ENCODE measurements at regions not wholly inside any gene's neighbourhood (a gene's known extent, or its start where the extent isn't known, plus 50 kb on each side); places are given as distances from the start of the nearest gene placed in this dataset.
"Not testable (repeated sequence)": the region's sequence is repeated elsewhere in the genome, so short reads cannot be mapped to it uniquely, and the experiment has no call there.

- DNase-seq (ENCODE audit: low read depth, low spot score), result no peak
- in situ Hi-C loops (cut with HindIII; ENCODE audit: low pct_unique_long_range_greater_than_20kb, low sequenced_read_pairs), result no loop called here
These were observed 188.6 kb downstream of the NUFIP1 start for GRCh38 chr13:44800626-44801025.

GRCh38 chr13:44797685-44798084, 191.6 kb downstream of the NUFIP1 start:
- no peak for DNase-seq (ENCODE audit: low read depth, low spot score)
- in situ Hi-C loops (cut with HindIII; ENCODE audit: low pct_unique_long_range_greater_than_20kb, low sequenced_read_pairs), result no loop called here

GRCh38 chr13:44796597-44797490, 192.4 kb downstream of the NUFIP1 start:
- no peak for DNase-seq (ENCODE audit: low read depth, low spot score)

GRCh38 chr13:44796039-44796438, 193.2 kb downstream of the NUFIP1 start:
- DNase-seq (ENCODE audit: low read depth, low spot score); in situ Hi-C loops (cut with HindIII; ENCODE audit: low pct_unique_long_range_greater_than_20kb, low sequenced_read_pairs): not testable (repeated sequence)

More at GRCh38 chr13:44796597-44797490, 192.4 kb downstream of the NUFIP1 start:
- in situ Hi-C loops (cut with HindIII; ENCODE audit: low pct_unique_long_range_greater_than_20kb, low sequenced_read_pairs), result no loop called here

- DNase-seq (ENCODE audit: low read depth, low spot score), result no peak
- in situ Hi-C loops (cut with HindIII; ENCODE audit: low pct_unique_long_range_greater_than_20kb, low sequenced_read_pairs), result no loop called here
These were observed 194.1 kb downstream of the NUFIP1 start for GRCh38 chr13:44795176-44795575.

- in situ Hi-C loops (cut with HindIII; ENCODE audit: low pct_unique_long_range_greater_than_20kb, low sequenced_read_pairs), result no loop called here
- DNase-seq (ENCODE audit: low read depth, low spot score), result no peak
These were observed 197.2 kb downstream of the NUFIP1 start for GRCh38 chr13:44792096-44792495.

GRCh38 chr13:44790289-44790688, 199.0 kb downstream of the NUFIP1 start:
- no peak for DNase-seq (ENCODE audit: low read depth, low spot score)
- in situ Hi-C loops (cut with HindIII; ENCODE audit: low pct_unique_long_range_greater_than_20kb, low sequenced_read_pairs), result no loop called here

- in situ Hi-C loops (cut with HindIII; ENCODE audit: low pct_unique_long_range_greater_than_20kb, low sequenced_read_pairs), result no loop called here
- DNase-seq (ENCODE audit: low read depth, low spot score), result no peak
These were observed 201.7 kb downstream of the NUFIP1 start for GRCh38 chr13:44787617-44788016.

- in situ Hi-C loops (cut with HindIII; ENCODE audit: low pct_unique_long_range_greater_than_20kb, low sequenced_read_pairs), result no loop called here
- no peak for DNase-seq (ENCODE audit: low read depth, low spot score)
These were observed 202.5 kb downstream of the NUFIP1 start for GRCh38 chr13:44786756-44787155.

GRCh38 chr13:44785401-44785800, 203.9 kb downstream of the NUFIP1 start:
- in situ Hi-C loops (cut with HindIII; ENCODE audit: low pct_unique_long_range_greater_than_20kb, low sequenced_read_pairs), result no loop called here
- no peak for DNase-seq (ENCODE audit: low read depth, low spot score)

GRCh38 chr13:44784708-44785080, 204.6 kb downstream of the NUFIP1 start:
- no peak for DNase-seq (ENCODE audit: low read depth, low spot score)
- in situ Hi-C loops (cut with HindIII; ENCODE audit: low pct_unique_long_range_greater_than_20kb, low sequenced_read_pairs), result no loop called here

GRCh38 chr13:44783994-44784707, 205.1 kb downstream of the NUFIP1 start:
- DNase-seq (ENCODE audit: low read depth, low spot score), result no peak
- in situ Hi-C loops (cut with HindIII; ENCODE audit: low pct_unique_long_range_greater_than_20kb, low sequenced_read_pairs), result no loop called here

- no peak for DNase-seq (ENCODE audit: low read depth, low spot score)
- in situ Hi-C loops (cut with HindIII; ENCODE audit: low pct_unique_long_range_greater_than_20kb, low sequenced_read_pairs), result no loop called here
These were observed 204.6 kb upstream of the TSC22D1 start for GRCh38 chr13:44780591-44781280.

GRCh38 chr13:44778761-44779484, 202.8 kb upstream of the TSC22D1 start:
- no peak for DNase-seq (ENCODE audit: low read depth, low spot score)
- in situ Hi-C loops (cut with HindIII; ENCODE audit: low pct_unique_long_range_greater_than_20kb, low sequenced_read_pairs), result no loop called here

GRCh38 chr13:44775290-44775689, 199.2 kb upstream of the TSC22D1 start:
- DNase-seq (ENCODE audit: low read depth, low spot score); in situ Hi-C loops (cut with HindIII; ENCODE audit: low pct_unique_long_range_greater_than_20kb, low sequenced_read_pairs): not testable (repeated sequence)

GRCh38 chr13:44770951-44771350, 194.8 kb upstream of the TSC22D1 start:
- DNase-seq (ENCODE audit: low read depth, low spot score), result no peak
- in situ Hi-C loops (cut with HindIII; ENCODE audit: low pct_unique_long_range_greater_than_20kb, low sequenced_read_pairs), result no loop called here

- in situ Hi-C loops (cut with HindIII; ENCODE audit: low pct_unique_long_range_greater_than_20kb, low sequenced_read_pairs), result no loop called here
- no peak for DNase-seq (ENCODE audit: low read depth, low spot score)
These were observed 193.6 kb upstream of the TSC22D1 start for GRCh38 chr13:44769686-44770085.
